ENCODE measurements at regions not wholly inside any gene's neighbourhood (a gene's known extent, or its start where the extent isn't known, plus 50 kb on each side); places are given as distances from the start of the nearest gene placed in this dataset.

- TF ChIP-seq POLR2A (IDR thresholded peaks at IDR 0.05) = no peak
- no peak for TF ChIP-seq CTCF (IDR thresholded peaks at IDR 0.05)
These were observed 223.8 kb downstream of the TTC32 start for GRCh38 chr2:19677825-19678518.

Measured in esophagus squamous epithelium (tissue), 4 donors.